ENCODE measurements at regions not wholly inside any gene's neighbourhood (a gene's known extent, or its start where the extent isn't known, plus 50 kb on each side); places are given as distances from the start of the nearest gene placed in this dataset.

DNA sequence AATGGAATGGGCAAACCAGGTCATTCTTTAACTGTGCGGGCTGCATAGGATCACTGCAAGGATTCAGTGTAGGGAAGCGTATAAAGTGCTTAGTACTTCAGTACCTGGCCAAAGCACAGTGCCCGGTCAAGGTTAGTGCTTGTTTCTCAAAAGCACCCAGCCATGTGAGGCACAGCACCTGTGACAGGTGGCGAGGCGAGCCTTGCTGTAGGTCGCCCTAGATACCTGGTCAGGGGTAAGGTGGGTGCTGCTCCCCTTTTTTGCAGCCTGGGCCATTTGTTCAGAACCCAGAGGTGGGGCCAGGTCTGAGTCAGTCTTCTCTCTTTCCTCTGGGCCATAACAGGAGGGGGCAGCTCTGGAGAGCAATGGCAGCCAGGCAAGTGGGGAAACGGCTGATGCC, 172.0 kb downstream of the IRF8 start:
- TF ChIP-seq, protein P1, sequence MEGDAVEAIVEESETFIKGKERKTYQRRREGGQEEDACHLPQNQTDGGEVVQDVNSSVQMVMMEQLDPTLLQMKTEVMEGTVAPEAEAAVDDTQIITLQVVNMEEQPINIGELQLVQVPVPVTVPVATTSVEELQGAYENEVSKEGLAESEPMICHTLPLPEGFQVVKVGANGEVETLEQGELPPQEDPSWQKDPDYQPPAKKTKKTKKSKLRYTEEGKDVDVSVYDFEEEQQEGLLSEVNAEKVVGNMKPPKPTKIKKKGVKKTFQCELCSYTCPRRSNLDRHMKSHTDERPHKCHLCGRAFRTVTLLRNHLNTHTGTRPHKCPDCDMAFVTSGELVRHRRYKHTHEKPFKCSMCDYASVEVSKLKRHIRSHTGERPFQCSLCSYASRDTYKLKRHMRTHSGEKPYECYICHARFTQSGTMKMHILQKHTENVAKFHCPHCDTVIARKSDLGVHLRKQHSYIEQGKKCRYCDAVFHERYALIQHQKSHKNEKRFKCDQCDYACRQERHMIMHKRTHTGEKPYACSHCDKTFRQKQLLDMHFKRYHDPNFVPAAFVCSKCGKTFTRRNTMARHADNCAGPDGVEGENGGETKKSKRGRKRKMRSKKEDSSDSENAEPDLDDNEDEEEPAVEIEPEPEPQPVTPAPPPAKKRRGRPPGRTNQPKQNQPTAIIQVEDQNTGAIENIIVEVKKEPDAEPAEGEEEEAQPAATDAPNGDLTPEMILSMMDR (IDR thresholded peaks at IDR 0.05; ENCODE audit: low read depth, low read length): no peak
- no peak for TF ChIP-seq POLR2A (IDR thresholded peaks at IDR 0.05; ENCODE audit: extremely low read depth, insufficient read length)
- TF ChIP-seq, protein P2, sequence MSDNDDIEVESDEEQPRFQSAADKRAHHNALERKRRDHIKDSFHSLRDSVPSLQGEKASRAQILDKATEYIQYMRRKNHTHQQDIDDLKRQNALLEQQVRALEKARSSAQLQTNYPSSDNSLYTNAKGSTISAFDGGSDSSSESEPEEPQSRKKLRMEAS (IDR thresholded peaks at IDR 0.05; ENCODE audit: low read depth, low read length): no peak
